Colonic mucosa (tissue), 4 donors: ENCODE measurements at regions not wholly inside any gene's neighbourhood (a gene's known extent, or its start where the extent isn't known, plus 50 kb on each side); places are given as distances from the start of the nearest gene placed in this dataset.
"Not testable (repeated sequence)": the region's sequence is repeated elsewhere in the genome, so short reads cannot be mapped to it uniquely, and the experiment has no call there.

Experiments used
- DNase-seq: peaks from one replicate; pipeline ENCODE4 v3.0.0-alpha.2; 2020
- H3K27ac ChIP-seq: fragments of 200-600 bp; one replicate; pipeline ENCODE4 v1.8.0; 2021
- H3K27me3 ChIP-seq: fragments of 200-600 bp; one replicate; pipeline ENCODE4 v1.8.0; 2021
- H3K36me3 ChIP-seq: fragments of 200-600 bp; one replicate; pipeline ENCODE4 v1.8.0; 2021
- H3K4me1 ChIP-seq: fragments of 200-600 bp; one replicate; pipeline ENCODE4 v1.8.0; 2021; ENCODE audit warnings: mild to moderate bottlenecking
- H3K4me3 ChIP-seq: fragments of 200-600 bp; one replicate; pipeline ENCODE4 v1.8.0; 2021
- H3K9ac ChIP-seq, 2 donors: one replicate each; pipeline ENCODE4 v1.7.0; 2013; ENCODE audit warnings: control low read depth in 2 of 2, low read depth in 2 of 2, low read length in 2 of 2
- H3K9me3 ChIP-seq: fragments of 200-600 bp; one replicate; pipeline ENCODE4 v1.8.0; 2021
- CTCF ChIP-seq: fragments of 200-600 bp; IDR thresholded peaks from one replicate; pipeline ENCODE4 v1.8.0; 2022; ENCODE audit warnings: antibody characterized with exemption, mild to moderate bottlenecking
- intact Hi-C: fragments of 100-400 bp; cut with DNase I; formaldehyde crosslinking; loops from one replicate; pipeline ENCODE4 v1.14.1; 2022
- donor health status: healthy.
- donor health status: DM: no; HTN: no; CAD: no.
- donor health status: DM: no; HTN: no; CAD: no.

GRCh38 chr2:184308706-184309105, 289.6 kb upstream of the ZNF804A start:
- no peaks in the 10 kb centered on the region for H3K36me3 ChIP-seq
- intact Hi-C loops = no loop called here
- H3K9me3 ChIP-seq = no peaks in the 10 kb centered on the region
- H3K27ac ChIP-seq = no peak overlapping the region
- no peak overlapping the region for H3K9ac ChIP-seq
- H3K4me1 ChIP-seq = no peaks in the 10 kb centered on the region
- no peak for DNase-seq
- TF ChIP-seq CTCF = no peak
- H3K4me3 ChIP-seq = no peak overlapping the region
- H3K27me3 ChIP-seq = no peaks in the 10 kb centered on the region

GRCh38 chr2:184312970-184313369, 285.4 kb upstream of the ZNF804A start:
- no peak for DNase-seq
- H3K4me3 ChIP-seq = no peak overlapping the region
- H3K4me1 ChIP-seq = no peaks in the 10 kb centered on the region
- intact Hi-C loops = no loop called here
- H3K27me3 ChIP-seq = no peaks in the 10 kb centered on the region
- H3K27ac ChIP-seq = no peak overlapping the region
- no peak for TF ChIP-seq CTCF
- H3K9ac ChIP-seq = no peak overlapping the region
- no peaks in the 10 kb centered on the region for H3K9me3 ChIP-seq
- no peaks in the 10 kb centered on the region for H3K36me3 ChIP-seq

GRCh38 chr2:184314829-184315228, 283.5 kb upstream of the ZNF804A start:
- Histone ChIP-seq H3K4me1 (no peaks in the 10 kb centered on the region), H3K36me3 (no peaks in the 10 kb centered on the region)
- no peak for TF ChIP-seq CTCF

GRCh38 chr2:184316921-184317320, 281.4 kb upstream of the ZNF804A start:
- Histone ChIP-seq H3K27me3 (no peaks in the 10 kb centered on the region), H3K9ac (no peak overlapping the region), H3K4me3 (no peak overlapping the region), H3K36me3 (no peaks in the 10 kb centered on the region), H3K27ac (no peak overlapping the region), H3K9me3 (no peaks in the 10 kb centered on the region), H3K4me1 (no peaks in the 10 kb centered on the region)
- intact Hi-C loops = no loop called here
- TF ChIP-seq CTCF = no peak
- DNase-seq = no peak

More at GRCh38 chr2:184314829-184315228, 283.5 kb upstream of the ZNF804A start:
- H3K9ac ChIP-seq = no peak overlapping the region
- H3K4me3 ChIP-seq = no peak overlapping the region
- no peaks in the 10 kb centered on the region for H3K9me3 ChIP-seq
- H3K27ac ChIP-seq = no peak overlapping the region
- H3K27me3 ChIP-seq = no peaks in the 10 kb centered on the region
- DNase-seq = no peak
- intact Hi-C loops = no loop called here

- no peaks in the 10 kb centered on the region for H3K9me3 ChIP-seq
- H3K9ac ChIP-seq = no peak overlapping the region
- TF ChIP-seq CTCF = no peak
- no peaks in the 10 kb centered on the region for H3K4me1 ChIP-seq
- intact Hi-C loops = no loop called here
- H3K27me3 ChIP-seq = no peaks in the 10 kb centered on the region
- no peak overlapping the region for H3K27ac ChIP-seq
- no peak for DNase-seq
- no peaks in the 10 kb centered on the region for H3K36me3 ChIP-seq
- no peak overlapping the region for H3K4me3 ChIP-seq
These were observed 275.7 kb upstream of the ZNF804A start for GRCh38 chr2:184322615-184323014.

GRCh38 chr2:184326066-184326465, 272.3 kb upstream of the ZNF804A start:
- no peak overlapping the region for H3K4me3 ChIP-seq
- no peak for TF ChIP-seq CTCF
- no peak overlapping the region for H3K27ac ChIP-seq
- no peaks in the 10 kb centered on the region for H3K36me3 ChIP-seq
- H3K9me3 ChIP-seq = no peaks in the 10 kb centered on the region
- intact Hi-C loops = no loop called here
- H3K27me3 ChIP-seq = no peaks in the 10 kb centered on the region
- no peak for DNase-seq
- H3K4me1 ChIP-seq = no peaks in the 10 kb centered on the region
- no peak overlapping the region for H3K9ac ChIP-seq

- DNase-seq, H3K9ac ChIP-seq, H3K27ac ChIP-seq, H3K4me3 ChIP-seq, H3K9me3 ChIP-seq, H3K27me3 ChIP-seq, intact Hi-C loops, H3K4me1 ChIP-seq, H3K36me3 ChIP-seq: not testable (repeated sequence)
These were observed 270.5 kb upstream of the ZNF804A start for GRCh38 chr2:184327805-184328204.

- H3K9me3 ChIP-seq, H3K4me3 ChIP-seq, intact Hi-C loops, H3K36me3 ChIP-seq, DNase-seq, H3K9ac ChIP-seq, H3K4me1 ChIP-seq, H3K27ac ChIP-seq, H3K27me3 ChIP-seq: not testable (repeated sequence)
These were observed 267.8 kb upstream of the ZNF804A start for GRCh38 chr2:184330561-184330960.
